ENCODE measurements at regions not wholly inside any gene's neighbourhood (a gene's known extent, or its start where the extent isn't known, plus 50 kb on each side); places are given as distances from the start of the nearest gene placed in this dataset.

DNA sequence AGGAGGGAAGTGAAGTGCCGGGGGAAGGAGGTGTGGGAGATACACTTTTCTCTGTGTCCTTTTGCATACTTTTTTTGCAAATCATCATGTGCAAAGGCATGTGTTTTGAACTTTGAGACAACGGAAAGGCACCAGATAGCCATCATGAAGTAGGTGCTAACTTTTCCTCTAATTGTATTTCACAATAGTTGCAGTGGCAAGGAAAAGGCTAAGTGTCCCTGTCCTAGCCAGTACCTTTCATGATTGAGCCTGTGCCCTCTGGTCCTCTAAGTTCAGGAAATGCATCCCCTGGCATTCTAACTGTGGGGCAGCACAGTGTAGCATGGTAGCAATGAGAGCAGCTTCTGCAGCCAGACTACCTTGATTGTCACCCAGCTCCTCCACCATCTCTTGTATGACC is 186.2 kb downstream of the ADSS2 start:
- DNase-seq (ENCODE audit: low read depth) = no peak

DNA sequence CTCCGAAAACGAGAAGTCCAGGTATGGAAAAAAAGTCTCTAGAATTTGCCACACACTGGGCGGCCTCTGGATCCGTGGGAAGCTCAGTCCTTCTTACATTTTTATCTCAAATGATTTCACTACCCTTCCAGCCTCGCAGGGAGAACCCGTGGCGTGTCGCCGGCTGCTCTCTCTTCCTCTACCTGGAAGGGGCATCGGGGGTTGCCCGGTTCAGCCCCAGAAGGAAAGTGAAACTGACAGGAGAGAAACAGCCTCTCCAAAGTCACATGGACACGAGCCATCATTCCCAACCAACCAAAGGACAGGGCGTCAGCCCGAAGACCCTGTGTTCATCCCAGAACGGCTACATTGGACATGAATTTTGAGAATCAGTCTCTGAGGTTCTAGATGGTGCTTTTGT is 182.5 kb downstream of the ADSS2 start:
- DNase-seq (ENCODE audit: low read depth) = no peak

DNA sequence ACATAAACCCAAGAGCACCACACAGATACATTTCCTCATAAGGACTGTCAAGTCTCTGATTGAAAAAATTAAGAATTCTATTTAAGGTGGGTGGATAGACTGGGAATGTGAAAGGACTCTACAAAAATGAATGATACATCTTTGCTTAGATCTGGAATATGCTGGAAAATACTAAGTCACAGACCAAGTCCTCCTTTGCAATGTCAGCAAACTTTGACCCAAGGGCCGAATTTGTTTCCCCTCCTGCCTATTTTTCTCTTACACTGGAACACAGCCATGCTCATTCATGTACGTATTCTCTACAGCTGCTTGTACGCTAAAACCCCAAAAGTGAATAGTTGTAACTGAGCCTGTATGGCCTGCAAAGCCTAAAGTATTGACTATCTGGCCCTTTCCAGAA is 180.7 kb downstream of the ADSS2 start:
- DNase-seq (ENCODE audit: low read depth) = no peak

DNA sequence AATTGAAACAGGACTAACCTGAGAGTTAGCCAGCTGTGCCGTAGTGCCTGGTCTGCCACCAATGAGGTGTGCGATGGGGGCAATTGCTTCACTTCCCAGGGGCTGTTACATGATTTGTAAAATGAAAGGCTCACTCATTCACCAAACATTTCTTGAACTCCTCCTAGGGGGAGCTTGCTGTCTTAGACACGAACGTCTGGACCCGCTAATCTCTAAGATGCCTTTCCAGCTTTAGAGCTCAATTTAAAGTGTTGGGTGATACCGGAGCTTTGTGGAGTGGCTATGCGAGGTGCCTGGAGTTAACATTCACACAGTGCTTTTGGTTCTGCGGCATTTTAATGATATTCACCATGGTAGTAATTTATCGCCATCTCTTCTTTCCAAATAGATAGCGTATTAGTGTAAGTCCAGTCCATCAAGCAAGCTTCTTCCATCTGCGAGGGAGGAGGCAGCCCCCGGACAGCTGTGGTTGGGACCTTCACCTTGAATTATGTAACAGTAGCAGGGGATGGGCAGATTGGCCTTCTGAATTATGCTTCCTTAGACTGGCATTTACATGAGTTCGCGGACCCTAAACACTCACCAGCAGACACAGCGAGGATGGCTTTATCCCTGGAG is 179.9 kb downstream of the ADSS2 start:
- DNase-seq (ENCODE audit: low read depth) = peak; percentile 11

DNA sequence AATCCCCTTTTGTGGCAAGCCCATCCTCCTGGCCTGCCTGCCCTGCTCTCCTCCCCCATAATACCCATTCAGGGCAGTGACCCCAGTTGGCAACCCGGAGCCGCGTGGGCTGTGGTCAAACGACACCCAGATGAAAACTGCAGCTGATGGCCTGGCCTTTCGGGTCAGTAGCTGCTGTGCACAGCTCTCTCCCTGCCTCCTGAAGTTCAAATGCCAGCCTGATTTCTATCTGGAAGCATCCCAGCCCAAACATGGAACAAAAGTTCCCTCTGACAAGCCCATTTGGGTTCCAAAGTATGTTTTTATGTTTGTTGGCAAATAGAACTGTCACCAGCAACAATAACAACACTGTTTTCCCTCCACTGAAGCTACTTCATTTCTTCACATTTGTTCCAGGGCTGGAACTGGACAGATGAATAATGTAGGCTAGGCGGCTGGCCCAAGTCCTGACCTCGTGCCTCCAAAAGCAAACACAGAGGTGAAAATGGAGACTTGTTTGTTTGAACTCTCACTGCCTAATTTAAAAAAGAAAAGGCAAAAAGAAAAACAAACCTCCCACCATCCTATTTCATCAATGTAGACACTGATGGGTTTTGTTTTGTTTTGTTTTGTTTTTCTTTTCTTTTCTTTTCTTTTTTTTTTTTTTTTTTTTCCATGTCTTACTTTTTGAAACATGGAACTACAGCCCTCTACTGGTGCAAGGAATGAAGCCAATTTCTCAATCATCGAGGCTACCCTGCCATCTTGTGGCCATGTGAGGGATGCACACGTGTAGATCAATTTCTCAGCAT is 179.0 kb downstream of the ADSS2 start:
- DNase-seq (ENCODE audit: low read depth) = peak; percentile 88

DNA sequence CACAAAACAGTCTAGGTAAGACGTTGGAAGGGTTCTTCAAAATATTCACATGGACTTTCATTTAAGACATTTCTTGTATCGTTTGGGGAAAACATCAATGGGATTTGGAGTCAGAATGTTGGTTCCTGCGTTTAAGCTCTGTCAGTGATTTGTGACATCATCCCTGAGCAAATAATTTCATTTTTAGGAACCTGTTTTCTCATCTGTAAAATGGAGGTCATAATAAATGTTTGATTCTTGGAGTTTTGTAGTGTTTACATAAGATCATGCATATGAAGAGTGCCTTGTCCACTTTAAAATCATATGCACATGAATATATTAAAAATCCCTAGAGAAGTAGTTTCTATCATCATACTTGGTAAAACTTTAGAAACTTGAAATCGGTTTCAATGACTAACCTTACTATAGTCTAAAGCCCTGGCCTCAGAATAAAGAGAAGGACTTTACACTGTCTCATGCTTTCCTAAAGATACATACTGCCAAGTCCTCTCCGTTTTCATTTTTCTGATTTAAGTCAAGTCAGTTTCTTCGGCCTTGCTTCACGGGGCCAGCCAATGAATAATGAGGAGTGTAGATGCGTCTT is 178.4 kb downstream of the ADSS2 start:
- no peak for DNase-seq (ENCODE audit: low read depth)

DNA sequence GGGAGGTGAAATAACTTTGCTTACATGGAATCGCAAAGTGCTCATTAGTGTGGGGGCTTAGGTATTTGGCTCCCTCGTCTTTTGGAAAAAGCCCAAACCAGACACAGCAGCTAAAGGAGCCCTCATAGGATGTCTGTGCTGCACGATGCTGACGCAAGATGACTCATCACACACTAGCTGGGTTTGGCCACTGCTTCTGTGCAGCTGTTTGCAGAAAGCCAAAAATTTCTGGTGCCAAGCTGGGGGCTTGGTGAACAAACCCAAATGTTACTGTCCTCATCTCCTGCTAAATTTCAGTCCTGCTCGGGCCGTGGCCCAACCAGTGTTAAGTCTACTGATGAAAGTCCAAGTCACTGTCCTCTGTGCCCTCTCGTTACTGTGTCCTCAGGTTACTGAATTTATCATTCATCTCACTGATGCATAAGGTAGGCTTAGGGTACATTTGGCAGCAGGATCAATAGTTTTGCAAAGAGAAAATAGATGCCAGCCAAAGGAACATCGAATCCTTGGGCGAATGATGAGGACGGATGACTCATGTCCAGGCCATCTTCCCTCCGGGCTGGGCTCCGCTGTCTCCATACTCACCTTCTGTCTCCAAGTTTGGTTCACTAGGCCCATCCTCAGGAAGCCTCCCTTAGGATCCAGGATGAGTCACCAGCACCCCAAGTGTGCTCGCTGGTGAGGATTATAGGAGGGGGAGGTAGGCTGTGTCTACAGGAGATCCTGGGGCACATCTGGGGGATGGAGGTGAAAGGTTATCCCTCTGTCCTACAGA is 177.7 kb downstream of the ADSS2 start:
- DNase-seq (ENCODE audit: low read depth) = peak; percentile 99

DNA sequence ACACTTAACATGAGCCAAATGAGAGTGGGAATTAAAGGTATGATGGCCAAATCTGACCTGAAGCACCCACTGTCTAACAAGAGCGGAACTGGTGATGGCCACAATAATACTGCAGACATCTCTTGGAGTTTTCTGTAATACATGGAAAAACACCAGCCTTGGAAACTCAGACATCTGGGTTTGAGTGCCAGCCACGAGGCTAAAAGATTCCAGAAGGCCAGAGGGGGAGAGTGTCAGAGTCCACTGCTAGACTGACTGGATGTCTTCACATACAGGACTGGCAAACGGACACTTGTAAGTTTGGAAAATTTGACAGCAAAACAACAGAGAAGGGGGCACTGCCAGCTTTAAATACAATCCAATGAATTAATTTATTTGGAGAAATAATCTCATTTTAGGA is 175.1 kb downstream of the ADSS2 start:
- DNase-seq (ENCODE audit: low read depth) = no peak

DNA sequence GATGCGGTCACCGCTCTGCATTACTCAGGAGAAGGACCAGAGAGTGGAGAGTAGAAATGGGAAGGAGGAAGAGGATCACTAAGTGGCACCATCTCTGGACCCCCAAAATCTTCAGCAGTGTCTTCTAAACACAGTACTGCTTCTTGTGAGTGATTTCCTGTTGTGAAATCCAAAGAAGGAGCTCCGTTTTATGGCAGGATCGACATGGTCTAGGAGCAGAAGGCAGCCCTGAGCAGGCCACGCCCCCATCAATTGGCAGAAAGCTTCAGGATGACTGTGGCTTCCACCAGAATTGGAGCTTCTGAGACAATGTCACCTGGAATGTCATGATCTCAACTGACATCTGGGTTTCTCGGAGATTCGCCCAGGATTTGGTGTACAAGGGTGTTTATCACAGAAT is 171.5 kb downstream of the ADSS2 start:
- peak; percentile 61 for DNase-seq (ENCODE audit: low read depth)

DNA sequence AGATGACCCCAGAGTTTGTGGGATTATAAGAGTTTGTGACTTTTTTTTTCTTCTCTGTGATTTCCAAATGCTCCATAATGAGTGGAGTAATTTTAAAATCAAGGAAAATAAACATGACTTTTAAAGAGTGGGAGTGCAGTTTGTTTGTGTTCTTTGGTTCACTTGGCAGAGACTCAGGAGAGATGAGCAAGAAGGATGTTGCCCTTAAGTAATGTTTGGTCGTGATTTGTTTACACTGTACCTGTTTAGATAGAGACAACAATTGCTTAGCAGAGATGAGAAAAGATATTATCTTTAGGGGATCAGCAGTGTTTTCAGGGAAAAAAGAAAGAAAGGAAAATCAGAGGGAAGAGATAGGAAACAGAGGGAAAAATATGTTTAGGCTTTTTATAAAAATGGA is 170.8 kb downstream of the ADSS2 start:
- DNase-seq (ENCODE audit: low read depth) = peak; percentile 88

DNA sequence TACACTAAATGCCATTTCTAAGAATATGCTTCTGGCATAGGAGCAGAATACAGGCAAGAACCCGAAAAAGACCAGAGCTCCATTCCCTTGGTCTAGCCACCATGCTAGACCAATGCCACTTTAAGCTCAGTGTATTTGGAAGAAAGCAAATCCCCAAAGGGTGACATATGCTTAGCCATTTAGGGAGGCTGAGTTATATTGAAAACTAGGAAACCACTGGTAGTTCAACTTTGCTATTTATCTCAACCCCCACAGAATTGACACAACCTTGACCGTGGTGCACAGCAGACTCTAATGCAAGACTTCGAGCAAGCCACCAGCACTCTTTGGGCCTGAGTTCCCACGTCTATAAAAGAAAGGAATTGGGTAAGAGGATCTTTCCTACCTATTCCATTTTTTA is 167.9 kb downstream of the ADSS2 start:
- no peak for DNase-seq (ENCODE audit: low read depth)

DNA sequence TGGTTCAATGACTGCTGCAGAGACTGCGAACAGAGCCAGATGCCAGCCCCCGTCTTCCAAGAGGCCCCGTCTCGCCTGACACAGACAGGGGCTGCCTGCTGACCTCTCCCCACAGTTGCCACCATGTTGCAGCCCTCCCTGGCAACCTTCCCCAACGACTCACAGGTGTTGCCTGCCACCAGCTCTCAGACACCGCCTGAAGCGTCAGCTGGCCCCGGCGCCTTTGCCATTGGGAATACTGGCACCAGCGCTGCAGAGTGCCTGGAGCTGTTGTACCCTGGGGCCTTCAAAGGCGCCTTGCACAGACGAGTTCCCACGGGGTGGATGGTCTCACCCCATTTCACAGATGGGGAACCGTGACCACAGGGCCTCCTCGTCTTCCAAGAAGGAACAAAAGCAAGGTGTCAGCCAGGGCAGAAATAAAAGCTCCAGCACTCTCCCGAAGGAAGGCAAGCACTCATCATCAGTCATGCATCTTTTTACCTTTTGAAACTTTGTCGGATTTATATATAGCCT is 167.0 kb downstream of the ADSS2 start:
- no peak for DNase-seq (ENCODE audit: low read depth)

DNA sequence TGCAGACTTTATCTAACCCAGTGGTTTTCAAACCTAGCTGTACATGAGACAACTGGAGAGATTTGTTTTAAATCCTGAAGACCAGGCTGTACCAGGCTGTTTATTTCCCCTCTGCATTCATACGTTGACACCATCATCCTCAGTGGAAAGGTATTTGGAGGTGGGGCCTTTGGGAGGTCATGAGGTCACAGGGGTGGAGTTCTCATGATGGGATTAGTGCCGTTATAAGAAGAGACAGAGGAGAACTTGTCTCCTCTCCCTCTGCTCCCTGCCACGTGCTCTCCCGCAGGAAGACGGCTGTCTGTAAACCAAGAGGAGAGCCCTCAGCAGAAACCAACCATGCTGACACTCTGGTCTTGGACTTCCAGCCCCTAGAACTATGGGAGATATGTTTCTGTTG is 165.4 kb downstream of the ADSS2 start:
- no peak for DNase-seq (ENCODE audit: low read depth)

DNA sequence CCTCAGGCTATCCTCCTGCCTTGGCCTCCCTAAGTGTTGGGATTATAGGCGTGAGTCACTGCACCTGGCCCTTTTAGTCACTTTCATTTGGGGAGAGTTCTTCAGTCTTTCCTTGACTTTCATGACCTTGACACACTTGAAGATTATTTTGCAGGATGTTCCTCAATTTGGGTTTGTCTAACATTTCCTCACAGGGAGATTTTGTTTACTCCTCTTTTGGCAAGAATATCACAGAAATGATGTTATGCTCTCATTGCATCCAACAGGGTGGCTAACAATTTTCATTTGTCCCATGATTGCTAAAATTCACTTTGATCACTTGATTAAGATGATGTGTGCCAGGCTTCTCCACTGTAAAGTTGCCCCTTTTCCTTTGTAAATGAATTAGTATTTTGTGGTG is 164.0 kb downstream of the ADSS2 start:
- no peak for DNase-seq (ENCODE audit: low read depth)

DNA sequence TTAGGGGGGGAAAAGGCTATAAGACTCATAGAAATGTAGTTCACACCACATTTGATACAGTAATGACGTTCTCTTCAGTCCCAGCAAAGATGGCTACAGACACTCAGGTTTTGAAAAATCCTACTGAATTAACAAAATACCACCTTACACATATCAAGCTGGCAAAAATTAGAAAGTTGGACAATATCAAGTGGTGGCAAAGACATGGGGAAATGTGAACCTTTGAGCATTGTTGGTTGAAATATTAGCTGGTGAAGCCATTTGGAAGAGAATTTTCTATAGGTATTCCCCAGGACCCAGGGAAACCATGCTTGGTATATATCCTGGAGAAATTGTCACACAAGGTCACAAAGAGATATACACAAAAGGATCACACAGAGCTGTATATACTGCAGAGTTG is 163.0 kb downstream of the ADSS2 start:
- DNase-seq (ENCODE audit: low read depth) = no peak

DNA sequence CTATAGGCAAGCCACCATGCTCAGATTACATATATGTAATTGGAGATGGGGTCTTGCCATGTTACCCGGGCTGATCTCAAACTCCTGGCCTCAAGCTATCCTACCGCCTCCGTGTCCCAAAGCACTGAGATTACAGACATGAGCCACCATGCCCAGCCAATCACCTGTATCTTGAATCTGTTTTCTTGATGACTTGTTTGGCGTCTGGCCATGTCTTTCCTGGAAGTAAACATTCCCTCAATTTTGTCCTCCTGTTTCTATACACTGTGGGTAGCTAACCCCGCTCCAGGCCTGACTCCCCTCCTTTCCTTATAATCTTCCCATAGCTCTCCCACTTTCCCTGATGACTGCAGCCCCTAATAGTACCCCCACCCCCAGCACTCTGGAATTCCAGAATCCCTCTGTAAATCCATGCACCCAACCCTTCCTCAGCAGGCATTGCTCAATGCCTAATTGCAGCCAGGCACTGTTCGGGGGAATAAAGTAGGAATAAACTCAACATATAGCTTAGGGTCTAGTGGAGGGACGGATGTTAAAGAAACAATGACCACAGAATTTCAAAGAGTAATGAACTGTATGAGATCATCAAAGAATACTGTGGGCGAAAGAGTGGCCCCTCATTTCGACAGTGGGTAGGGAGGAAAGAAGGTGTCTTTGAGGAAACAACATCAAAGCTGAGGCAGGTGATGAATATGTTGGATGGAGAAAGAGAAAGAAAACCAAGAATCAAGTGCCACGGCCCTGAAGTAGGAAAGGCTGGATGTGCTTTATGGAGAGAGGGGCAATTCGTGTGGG is 161.5 kb downstream of the ADSS2 start:
- DNase-seq (ENCODE audit: low read depth) = no peak

DNA sequence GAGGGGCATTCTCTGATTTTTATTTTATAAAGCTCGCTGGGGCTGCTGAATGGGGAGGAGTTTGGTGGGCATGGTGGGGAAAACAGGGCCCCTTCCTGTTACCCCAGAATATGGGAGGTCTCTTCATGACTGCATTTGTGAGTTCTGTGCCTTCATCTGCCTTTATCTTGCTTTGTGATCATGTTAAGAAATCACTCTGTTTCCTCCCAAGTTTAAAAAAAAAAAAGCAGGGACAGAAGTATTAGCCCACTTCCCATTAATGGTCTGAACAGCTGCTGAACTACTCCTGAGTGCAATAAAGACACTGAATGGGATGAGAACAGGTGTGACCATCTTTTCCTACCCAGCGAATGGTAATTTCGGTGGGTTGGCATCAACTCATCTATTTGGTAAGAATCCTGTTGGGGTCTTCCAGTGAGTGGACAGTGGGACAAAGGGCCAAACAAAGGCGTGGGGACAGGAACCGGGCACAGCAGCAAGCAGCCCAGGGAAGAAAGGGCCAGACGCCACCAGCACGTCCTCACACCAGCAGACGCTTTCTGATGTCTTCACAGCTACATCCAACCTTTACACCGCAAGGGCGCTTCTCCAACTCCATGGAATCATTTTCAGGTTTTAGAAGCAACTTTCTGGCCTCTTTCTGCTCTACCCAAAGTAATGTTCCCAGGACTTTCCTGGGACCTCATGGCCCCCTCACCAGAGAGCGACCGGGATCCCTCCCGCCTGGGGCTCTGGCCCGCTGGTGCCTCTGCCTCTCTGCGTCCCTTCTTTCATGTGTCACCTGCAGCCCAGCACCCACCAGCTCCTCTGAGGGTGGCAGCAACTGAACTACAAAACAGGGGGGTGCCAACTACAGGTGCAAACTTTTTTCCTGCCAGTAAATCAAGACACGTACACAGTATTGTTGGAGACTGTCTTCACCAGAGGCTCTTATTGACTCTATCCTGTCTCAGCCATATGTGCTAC is 160.2 kb downstream of the ADSS2 start:
- no peak for DNase-seq (ENCODE audit: low read depth)

DNA sequence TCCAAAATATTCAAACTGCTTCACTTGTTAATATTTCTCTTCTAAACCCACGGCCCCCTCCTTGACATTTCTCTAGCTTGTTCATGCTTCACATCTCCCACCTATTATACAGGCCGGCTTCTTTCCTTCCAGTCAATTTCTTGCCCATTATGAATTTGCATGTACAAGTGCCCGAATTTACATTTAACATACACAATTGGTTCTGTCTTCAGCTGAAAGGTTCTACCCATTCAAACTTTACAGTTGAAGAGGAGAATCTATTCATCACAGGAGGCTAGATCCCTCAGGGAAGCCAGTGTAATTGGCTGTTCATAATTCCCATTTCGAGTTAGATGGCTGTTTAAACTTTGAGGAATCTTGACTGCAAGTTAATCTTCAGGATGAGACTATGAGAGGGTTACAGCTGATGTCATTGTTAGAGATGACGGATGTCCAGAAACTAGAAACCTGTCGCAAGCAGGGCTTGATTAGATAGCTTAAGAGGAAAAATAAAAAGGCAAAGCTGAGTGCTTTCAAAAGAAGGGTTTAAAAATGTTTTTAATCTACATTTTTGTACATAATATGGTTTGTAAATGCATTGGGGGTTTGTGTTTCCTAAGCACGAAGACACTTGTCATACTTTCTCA is 157.0 kb downstream of the ADSS2 start:
- DNase-seq (ENCODE audit: low read depth) = no peak

DNA sequence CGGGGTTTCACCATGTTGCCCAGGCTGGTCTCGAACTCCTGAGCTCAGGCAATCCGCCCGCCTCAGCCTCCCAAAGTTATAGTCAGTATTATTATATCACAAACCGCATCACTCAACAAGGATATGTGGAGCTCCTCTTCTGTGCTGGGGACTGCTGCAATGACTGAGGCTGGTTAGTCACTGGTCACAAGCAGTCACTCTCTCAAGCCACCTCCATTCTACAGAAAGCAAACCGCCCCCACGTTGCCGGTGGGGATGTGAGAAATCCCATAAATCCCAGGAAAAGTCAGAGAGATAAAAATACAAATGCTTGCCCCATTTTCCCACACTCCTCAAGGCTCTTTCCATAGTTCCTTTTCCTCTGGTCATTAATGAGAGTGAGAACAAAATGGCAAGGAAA is 155.7 kb downstream of the ADSS2 start:
- no peak for DNase-seq (ENCODE audit: low read depth)

DNA sequence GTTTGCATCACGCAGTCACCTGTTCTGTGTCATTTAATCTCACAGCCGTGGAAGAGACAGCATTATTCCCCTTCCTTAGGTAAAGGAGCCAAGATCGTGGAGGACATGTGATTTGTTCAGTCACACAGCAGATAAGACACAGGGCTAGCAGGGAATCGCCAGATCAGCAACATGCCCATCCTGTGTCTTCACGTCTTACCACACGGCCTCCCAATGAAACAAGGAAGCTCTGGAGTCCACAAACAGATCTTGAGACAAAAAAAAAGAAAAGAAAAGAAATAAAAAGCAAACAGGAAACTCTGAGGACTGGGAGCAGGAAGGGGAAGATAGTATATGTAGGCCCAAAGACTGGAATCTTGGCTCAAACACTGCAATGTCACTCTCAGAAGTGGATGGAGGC is 155.3 kb downstream of the ADSS2 start:
- no peak for DNase-seq (ENCODE audit: low read depth)

Measured in iris pigment epithelial cell (primary cell).